Activated naive CD4-positive, alpha-beta T cell treated with Interleukin-2 at 50 U/mL for 16 hours (primary cell): ENCODE measurements at regions not wholly inside any gene's neighbourhood (a gene's known extent, or its start where the extent isn't known, plus 50 kb on each side); places are given as distances from the start of the nearest gene placed in this dataset.
"Not testable (repeated sequence)": the region's sequence is repeated elsewhere in the genome, so short reads cannot be mapped to it uniquely, and the experiment has no call there.

Experiments
- DNase-seq: peaks from one replicate; pipeline ENCODE4 v3.0.0-alpha.2; 2020

DNA sequence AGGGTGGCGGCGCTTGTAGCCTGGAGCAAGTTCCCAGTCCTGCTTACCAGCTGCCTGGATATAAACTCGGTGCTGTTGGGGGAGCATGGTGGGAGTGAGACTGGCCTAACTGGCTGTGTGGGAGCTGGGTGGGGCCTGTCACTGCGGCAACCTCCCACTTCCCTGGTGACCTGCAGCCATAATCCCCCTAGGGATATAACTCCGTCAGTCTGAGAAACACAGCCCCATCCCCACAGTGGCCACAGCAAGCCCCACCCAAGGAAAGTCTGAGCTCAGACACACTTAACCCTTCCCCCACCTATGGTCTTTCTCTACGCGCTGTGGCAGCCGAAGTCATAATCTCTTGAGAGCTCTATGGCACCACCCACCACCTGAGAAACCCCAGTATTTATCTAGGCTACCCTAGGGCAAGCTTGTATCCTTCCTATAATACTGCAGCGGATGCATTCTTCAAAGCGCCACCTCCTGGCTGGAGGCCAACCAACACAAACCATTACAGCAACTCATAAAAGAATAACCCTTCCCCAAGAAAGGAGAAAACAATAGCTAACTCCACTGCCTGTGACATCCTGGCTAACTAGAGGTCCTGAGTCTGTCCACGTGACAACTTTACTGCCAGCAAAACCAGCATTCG is 57.4 kb downstream of the ZNF648 start:
- DNase-seq = no peak

DNA sequence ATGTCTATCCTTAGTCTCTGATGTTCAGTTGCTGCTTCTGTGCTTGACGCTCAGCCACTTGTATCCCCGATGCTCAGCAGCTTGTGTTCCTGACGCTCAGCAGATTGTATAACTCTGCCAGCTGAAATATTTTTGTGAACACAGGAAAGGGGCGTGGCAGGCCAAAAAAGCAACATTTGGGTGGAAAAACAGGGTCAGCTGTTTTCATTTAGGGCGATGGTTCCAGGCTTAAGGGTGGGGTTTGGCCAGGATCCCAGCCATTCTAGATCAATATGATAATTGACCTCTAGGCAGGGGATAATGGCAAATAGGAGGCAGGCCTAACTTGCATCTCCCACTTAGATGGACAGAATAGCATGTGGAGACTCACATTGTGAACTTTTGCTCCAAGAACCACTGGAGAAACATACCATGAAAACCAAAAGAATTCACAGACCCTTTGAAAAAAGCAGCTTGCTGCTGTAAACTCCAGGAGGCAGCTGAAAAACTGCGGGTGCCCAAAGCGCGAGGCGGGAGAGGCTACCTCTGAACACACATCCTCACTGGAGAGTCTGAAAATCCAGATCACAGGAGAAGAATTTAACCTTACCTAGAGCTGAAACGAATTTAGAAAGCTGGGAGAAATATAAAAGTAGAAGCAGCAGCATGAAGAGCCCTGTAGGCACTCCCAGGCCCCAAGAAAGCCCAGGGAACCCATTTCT is 58.3 kb downstream of the ZNF648 start:
- DNase-seq = no peak

DNA sequence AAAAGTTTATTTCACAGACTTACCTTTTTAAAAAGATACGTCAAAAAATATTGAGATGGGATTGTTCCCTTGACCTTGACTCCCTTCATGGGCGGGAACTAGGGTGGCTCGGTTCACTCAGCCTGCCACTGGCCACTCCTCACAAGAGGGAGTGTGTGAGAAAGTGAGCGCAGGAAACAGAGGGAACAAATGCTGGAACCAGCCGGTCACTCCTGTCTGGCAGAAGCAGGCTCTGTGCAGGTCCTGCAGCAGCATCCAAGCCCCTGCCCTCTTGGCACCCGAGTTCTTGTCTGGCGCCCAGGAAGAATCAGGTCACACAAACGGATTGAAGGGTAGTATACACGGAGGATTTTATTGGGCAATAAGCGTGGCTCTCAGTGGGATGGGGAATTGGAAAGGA is 58.9 kb downstream of the ZNF648 start:
- DNase-seq = no peak

DNA sequence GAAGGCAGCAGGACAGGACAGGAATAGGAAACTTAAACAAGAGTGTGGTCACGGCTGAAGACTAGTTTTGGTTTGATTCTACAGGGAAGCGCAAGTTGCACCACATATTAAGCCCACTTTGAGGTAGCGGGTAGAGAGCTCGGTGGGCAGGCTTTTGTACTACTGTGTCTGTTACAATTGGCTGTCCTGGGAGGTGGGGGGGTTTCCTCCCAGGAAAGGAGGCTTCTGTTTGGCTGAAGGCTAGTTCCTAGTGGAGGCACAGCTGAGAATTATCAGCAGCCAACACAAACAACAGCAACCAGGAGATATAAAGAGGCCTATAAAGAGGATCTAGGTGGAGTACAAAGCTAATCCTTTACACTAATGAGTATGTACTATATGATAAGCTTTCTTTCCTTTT is 62.7 kb downstream of the ZNF648 start:
- no peak for DNase-seq

DNA sequence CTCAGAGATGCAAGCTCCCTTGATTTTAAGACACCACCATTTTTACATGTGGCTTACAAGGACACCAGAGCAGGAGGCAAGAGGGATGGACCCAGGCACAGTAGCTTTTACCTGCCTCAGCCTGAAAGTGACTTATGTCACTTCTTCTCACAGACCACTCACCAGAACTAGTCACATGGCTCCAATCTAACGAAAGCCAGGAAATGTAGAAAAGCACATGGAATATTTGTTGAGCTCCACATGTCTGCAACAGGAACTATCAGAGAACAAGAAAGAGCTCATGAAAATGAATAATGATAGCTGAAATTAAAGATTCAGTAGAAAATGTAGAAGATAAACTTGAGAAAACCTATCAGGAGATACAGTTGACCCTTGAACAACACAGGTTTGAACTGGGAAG is 69.4 kb downstream of the ZNF648 start:
- DNase-seq = no peak

DNA sequence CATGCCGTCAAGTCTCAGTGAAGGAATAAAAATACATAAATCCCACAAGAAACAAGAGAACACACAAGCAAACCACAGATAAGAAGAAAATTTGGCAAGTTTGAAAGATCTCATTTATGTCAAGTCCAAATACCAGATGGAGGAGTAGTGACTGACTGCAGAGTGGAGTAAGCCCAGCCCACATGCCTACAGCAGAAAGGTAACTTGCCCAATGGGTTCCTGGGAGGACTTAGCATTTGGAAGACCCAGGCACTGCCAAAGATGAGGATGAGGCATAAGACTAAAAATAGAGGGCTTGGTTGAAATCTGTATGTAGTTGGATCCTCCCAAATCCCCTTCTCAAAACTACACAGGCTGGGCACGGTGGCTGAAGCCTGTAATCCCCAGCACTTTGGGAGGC is 70.8 kb downstream of the ZNF648 start:
- DNase-seq = no peak

DNA sequence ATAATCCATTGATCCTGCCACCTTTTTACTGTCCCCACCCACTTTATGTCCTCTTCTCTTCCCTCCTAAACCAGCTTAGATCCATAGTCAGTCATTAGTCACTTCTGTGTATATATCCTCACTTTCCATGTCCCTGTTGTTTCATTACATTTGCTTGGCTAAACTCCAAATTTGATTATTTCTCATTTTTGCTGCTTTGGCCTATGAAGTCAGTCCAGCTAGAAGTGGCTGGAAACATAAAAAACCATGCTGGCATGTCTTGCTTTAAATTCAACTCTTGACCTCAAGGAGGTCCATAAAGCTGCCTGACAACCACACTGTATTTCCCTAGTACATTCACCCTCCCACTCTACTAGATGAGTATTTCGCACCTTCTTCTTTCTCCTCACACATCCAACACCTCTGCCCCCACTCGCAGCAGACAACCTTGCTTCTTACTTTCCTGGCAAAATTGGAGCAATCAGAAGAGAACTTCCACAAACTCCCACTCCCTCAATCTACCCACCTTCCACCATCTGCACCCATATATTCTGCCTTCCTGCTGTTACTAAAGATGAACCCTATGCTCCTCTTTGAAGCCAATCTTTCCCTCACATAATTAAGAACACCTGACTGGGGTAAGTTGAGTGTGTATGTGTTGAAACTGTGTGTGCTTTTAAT is 72.1 kb downstream of the ZNF648 start:
- no peak for DNase-seq

DNA sequence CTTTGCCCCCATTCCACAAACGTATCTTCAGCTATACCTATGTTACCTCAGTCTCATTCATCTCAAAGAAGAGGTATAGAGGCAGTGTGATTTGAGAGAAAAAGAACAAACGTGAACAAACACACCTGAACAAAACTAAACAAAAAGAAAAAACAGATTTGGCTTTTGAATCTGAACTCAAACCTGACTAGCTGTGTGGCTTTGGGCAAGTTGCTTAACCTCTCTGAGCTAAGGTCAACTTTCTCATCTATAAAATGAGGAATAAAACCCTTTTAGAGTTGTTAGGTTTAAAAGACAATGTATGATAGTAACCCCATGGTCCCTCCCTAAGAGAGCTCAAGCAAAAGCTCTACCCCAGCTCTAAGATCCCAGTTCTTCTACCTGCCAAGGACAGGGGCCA is 73.5 kb downstream of the ZNF648 start:
- no peak for DNase-seq

DNA sequence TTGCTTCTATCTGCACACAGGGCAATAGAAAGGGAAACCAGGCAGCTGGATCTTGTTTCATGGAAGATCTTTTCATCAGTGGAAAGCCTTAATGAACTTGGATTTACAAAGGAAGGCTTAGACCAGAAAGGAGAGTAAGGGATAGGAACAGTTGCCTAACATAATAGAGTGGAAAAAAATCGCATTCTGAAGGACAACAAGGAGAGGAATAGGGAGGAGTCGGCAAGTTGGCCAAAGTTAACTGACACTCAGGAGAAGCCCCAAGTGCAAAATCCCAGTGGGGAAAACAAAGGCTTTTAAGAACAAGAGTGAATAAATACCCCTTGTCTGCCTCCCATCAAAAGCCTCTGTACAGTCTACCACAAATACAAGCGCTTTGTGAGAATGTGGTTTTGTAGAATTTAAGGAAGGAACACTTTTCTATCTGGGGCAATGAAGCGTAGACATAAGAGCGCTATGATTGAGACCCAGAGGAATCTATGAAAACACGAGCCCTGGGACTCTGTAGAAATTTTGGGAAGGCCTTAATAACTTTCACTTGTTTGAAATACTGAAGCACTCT is 74.1 kb downstream of the ZNF648 start:
- no peak for DNase-seq

DNA sequence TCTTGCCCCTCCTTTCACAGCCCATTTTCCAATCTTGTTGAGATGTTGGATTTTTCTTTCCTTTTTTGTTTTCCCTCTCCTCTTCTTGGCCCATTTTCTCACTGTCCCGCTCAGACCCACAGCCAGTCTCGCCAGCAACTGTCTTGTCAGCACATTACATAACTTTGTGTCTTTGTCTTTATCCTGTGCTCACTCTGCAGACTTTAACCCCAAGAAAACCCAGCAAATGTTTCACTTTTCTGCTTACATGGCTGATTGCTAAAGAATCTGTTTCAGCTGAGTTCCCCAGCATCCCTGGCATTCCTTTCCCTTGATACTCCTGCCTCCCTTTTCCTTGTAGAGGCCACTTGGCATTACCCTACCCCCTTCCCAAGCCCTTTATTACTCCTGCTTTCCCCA is 74.6 kb downstream of the ZNF648 start:
- no peak for DNase-seq

DNA sequence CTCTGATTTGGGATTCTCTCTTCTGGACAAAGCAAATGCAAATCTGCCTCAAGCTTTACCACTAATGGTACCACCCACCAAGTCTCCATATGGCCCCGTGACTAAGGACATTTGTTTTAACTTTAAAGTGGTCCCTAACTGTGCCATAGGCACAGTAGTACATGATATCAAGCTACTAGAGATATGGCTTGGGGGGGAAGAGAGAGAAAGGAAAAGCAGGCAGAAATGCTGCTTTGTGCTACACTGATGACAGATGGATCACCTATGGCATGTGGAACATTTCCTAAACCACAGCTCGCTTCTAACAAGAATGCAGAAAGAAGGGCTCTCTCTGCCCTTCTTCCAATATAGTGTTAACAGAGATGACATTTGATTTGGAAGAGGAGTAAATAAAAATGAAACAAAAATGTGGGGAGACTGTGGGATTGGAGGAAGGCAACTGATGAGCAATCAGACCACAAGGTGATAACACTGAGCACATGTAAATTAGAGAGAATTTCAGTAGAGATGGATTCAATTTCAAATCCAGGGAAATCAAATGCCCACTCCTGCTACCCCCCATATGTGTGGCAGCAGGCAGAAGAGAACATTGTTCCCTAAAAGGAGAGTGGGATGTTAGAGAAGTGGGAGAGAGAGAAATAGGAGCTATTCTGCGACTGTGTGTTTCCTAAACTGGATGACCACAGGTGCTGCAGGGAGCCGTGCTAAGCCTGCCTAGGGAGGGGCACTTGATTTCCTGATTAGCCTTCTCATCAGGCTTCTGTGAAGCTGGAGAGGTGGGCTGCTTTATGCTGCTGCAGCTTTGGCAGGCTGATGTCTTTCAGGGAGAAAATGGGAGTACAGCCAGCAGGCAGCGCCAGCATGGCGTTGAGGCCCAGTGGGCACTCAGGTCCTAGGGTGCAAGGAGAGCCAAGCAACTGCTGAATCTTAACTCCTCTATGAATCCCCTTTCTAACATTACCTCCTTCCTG is 75.3 kb downstream of the ZNF648 start:
- no peak for DNase-seq

DNA sequence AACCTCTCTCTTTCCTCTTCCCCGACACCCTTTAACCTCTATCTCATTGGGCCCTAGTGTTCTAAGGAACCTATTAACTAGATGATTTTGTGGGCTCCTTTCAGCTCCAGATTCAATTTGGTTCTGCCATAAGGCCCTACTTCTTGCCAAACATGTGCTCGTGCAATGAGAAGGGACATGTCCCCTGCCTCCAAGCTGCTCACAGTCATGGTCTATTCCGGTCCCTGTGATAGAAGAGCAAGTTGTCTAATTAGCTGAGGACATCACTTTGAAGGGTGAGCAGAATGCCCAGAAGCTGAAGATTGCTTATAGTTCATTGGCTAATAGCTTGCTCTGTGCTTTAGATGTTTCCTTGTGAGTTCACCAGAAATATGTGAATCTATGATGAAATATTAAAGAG is 76.2 kb downstream of the ZNF648 start:
- DNase-seq = no peak

DNA sequence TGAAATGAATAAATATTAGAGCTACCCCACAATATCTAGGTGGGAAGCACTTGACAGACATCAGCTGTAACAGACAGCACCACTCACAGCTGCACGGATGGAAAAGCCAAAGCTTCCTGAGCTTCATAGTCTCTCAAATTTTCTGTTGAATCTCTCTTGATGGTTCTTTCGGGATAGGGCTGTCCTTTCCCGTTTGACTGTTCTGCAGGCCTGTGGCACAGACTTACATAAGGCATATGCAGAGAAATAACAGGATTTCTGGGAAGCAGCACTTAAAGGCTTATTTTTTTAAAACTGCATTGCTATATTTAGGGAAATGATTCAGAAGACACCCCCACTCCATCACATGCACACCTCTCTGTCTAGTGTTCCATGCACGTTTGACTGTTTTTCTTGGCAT is 77.5 kb downstream of the ZNF648 start:
- no peak for DNase-seq

DNA sequence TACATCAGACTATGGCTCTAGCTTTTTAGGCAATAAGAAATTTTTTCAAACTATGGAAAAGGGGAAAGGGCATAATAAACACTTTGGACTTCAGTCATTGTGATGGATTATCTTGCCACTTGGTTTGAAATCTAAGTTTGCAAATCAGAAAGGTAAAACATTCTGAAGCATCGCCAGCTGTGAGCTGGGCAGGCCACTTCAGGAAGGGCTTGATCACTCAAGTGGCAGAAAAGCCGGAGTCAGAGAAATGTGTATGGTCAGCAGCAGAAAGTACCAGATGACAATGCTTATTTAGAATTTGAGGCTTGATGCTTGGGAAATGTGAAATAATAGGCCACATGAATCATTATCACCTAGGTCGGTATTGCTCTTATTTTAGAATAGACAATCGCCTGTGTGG is 79.7 kb downstream of the ZNF648 start:
- no peak for DNase-seq

DNA sequence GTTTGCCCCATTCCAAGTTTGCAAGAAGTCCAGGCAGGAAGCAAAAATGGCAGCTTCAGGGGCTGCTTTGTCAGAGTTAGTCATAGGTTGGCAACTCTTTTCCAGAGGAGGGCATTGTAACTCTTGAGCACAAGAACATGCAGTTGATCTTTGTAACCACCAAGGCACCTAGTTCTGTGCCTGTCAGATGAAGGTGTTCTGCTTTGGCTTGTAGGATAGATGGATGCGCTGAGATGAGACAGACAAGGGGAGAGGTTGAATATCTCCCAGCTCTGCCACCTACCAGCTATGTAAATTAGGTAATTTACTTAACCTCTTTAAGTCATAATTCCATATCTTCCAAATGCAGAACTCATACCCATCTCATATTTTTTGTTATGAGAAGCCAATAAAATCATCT is 89.3 kb downstream of the ZNF648 start:
- DNase-seq = no peak

DNA sequence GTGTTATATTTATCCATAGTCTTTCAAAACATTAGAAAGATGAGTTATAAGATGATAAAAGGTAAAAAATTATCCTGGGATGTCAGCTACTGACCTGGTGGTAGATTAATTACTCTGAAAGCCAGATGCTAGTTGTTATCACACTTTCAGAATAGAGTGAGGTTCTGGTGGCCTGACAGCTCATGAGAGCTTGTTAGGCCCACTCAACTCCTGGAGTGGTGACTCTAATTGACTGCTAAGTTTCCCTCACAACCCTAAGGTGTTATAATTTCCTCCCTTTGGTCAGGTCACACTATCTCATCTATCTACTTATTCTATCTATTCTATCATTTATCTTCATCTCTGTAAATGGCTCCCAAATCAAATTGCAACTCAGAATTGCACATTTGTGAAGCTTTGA is 90.1 kb downstream of the ZNF648 start:
- DNase-seq = no peak

DNA sequence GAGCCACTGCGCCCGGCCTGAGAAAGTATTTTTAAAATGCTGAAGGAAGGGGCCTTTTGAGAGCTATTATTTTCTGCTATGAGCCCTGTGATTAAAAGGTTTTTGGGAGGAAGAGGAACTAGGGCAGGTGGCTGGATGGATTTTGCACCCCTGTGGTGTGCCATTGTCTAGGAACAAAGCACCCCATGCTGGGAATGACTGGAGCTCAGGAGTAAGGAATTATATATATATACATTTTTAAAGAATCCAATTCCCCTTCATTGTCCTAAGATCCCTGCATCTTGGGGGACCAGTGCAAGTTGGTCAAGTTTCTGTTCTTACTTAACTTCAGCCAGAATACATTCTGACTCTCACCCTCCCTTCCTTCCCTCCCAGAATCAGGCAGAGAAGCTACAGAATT is 91.6 kb downstream of the ZNF648 start:
- DNase-seq = no peak

DNA sequence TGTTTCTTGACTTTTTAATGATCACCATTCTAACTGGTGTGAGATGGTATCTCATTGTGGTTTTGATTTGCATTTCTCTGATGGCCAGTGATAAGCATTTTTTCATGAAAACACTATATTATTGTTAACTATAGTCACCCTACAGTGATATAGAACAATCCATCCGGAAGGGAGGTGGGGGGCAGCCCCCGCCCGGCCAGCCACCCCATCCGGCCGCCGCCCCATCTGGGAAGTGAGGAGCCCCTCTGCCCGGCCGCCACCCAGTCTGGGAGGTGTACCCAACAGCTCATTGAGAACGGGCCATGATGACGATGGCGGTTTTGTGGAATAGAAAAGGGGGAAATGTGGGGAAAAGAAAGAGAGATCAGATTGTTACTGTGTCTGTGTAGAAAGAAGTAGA is 106.8 kb downstream of the ZNF648 start:
- DNase-seq = not testable (repeated sequence)

DNA sequence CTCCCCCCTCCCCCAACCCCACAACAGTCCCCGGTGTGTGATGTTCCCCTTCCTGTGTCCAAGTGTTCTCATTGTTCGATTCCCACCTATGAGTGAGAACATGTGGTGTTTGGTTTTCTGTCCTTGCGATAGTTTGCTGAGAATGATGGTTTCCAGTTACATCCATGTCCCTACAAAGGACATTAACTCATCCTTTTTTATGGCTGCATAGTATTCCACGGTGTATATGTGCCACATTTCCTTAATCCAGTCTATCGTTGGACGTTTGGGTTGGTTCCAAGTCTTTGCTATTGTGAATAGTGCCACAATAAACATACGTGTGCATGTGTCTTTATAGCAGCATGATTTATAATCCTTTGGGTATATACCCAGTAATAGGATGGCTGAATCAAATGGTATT is 107.3 kb downstream of the ZNF648 start:
- DNase-seq = not testable (repeated sequence)

DNA sequence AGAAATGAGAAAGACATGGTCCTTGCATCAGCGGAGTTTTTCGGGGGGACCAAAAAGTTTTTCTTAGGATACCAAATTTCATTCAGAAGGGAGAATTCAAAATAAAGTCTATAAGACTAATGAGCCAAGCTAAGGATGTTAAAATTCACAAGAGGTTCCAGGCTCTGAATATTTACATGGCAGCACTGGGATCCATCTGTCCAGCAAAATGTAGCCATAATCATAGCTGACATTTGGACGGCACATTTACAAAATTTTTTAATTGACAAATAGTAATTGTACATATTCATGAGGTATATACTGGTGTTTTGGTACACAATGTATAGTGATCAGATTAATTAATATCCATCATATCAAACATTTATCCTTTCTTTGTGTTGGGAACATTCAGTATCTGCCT is 107.9 kb downstream of the ZNF648 start:
- no peak for DNase-seq

DNA sequence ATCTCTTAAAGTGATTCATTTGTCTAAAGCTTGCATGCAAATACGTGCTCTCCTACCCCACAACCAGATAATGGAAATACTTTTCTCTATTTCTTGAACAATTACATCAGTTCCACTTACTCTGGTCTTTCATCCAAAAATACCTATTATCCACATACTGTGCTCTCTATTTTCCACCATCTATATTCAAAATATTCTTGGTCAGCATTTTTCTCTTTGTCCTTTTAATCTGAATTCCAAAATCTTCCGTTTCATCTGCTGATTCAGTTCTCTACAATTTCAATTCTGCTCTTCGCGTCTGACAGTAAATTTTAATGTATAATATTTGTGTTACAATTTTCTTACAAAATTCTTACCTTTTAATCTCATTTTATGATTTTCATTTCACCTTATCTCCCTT is 110.3 kb downstream of the ZNF648 start:
- DNase-seq = no peak

DNA sequence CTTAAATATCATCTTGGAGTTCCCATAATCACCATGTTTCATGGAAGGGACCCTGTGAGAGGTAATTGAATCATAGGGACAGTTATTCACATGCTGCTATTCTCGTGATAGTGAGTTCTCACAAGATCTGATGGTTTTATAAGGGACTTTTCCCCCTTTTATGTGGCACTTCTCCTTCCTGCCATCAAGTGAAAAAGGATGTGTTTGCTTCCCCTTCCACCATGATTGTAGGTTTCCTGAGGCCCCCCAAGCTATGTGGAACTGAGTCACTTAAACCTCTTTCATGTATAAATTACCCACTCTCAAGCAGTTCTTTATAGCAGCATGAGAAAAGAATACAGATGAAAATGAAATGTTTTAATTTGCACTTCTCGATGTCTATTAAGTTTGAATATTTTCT is 112.0 kb downstream of the ZNF648 start:
- DNase-seq = no peak

DNA sequence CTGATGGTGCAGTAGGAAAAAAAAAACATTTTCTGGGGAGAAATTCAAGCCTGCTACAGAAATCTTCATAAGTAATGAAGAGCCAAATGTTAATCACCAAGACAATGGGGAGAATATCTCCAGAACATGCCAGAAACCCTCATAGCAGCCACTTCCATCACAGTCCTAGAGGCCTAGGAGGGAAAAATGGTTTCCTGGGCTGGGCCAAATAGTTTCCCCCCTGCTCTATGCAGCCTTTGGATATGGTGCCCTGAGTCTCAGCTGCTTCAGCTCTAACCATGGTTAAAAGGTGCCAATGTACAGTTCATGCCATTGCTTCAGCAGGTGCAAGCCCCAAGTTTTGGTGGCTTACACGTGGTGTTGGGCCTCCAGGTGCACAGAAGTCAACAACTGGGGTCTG is 113.1 kb downstream of the ZNF648 start:
- DNase-seq = no peak
